ENCODE measurements at regions not wholly inside any gene's neighbourhood (a gene's known extent, or its start where the extent isn't known, plus 50 kb on each side); places are given as distances from the start of the nearest gene placed in this dataset.

DNA sequence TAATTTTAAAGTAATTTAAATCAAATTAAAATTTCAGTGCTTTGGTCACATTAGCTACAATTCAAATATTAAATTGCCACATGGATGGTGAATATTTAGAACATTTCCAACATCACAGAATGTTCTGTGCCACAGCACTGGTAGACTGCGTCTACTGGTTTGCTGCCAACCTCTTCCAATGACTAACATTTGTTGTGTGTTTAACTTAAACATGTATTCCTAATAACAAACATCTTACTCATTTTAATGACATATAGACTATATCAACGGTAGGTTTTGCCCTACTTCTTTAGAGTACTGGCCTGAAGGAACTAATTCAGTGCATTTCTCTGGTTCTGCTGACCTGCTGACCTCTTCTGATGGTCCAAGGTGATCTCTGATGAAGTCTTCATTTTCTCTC is 157.6 kb downstream of the DCK start:
- TF ChIP-seq, protein P1, sequence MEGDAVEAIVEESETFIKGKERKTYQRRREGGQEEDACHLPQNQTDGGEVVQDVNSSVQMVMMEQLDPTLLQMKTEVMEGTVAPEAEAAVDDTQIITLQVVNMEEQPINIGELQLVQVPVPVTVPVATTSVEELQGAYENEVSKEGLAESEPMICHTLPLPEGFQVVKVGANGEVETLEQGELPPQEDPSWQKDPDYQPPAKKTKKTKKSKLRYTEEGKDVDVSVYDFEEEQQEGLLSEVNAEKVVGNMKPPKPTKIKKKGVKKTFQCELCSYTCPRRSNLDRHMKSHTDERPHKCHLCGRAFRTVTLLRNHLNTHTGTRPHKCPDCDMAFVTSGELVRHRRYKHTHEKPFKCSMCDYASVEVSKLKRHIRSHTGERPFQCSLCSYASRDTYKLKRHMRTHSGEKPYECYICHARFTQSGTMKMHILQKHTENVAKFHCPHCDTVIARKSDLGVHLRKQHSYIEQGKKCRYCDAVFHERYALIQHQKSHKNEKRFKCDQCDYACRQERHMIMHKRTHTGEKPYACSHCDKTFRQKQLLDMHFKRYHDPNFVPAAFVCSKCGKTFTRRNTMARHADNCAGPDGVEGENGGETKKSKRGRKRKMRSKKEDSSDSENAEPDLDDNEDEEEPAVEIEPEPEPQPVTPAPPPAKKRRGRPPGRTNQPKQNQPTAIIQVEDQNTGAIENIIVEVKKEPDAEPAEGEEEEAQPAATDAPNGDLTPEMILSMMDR (IDR thresholded peaks at IDR 0.05; ENCODE audit: insufficient read depth, missing control alignments): no peak
- FAIRE-seq (no peak), DNase-seq (ENCODE audit: insufficient read length, low spot score) (no peak)

DNA sequence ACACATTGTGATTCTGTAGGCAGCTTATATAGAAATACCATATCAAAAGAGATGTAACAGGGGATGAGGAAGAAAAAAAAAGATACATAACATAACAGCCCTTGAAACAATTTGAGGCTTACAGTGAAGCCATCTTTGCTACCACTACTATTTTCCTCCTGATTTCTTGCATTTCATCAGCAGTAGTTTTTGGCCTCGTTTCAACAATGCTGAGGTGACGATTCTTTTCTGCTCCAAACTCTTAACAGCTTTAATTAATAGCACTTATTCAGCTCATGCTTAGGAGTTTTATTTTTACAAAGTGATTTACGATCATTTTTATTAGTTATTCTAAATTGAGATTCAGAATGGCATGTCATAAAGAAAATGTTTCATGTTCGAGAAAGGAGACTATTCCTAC is 163.2 kb downstream of the DCK start:
- TF ChIP-seq, protein P1 (IDR thresholded peaks at IDR 0.05; ENCODE audit: insufficient read depth, missing control alignments): no peak
- FAIRE-seq: no peak
- DNase-seq (ENCODE audit: insufficient read length, low spot score): no peak

DNA sequence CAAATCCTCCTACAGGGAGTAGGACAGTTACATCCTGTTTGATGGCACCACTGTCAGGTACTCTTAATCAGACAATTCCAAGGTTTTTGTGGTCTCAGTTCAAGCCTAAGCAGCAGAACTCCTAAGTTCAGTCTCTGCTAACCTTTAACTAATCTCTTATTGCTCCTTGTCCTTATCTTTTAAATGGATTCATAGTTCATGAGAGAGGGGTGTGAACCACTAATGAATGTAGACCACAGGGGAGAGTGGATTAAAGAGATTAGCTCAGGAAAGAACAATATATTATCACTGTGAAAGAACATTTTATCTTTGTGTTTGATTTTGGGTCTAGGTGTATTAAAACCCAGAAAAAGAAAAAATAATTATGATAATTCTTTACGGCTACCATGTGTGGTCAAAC is 168.9 kb downstream of the DCK start:
- TF ChIP-seq, protein P1 (IDR thresholded peaks at IDR 0.05; ENCODE audit: insufficient read depth, missing control alignments): no peak
- FAIRE-seq (no peak), DNase-seq (ENCODE audit: insufficient read length, low spot score) (no peak)

DNA sequence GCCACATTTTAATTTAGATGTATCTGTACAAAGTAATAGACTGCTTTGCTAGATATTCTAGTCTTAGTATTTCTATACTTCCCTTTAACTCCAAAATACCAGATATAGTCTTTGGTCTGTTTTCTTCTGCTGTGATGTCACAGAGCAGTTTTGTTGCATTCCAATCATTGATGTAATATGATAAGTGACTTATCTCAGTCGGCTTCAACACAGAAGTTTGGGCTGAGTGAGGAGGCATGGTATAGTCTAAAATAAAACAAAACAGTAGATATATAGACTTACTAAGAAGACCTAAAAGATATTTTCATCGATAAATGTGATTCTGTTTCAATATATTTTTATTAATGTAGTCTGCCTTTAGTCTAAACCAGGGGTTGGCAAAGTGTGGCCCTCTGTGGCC is 169.9 kb downstream of the DCK start:
- FAIRE-seq: no peak
- TF ChIP-seq, protein P1 (IDR thresholded peaks at IDR 0.05; ENCODE audit: insufficient read depth, missing control alignments): no peak
- DNase-seq (ENCODE audit: insufficient read length, low spot score): no peak

DNA sequence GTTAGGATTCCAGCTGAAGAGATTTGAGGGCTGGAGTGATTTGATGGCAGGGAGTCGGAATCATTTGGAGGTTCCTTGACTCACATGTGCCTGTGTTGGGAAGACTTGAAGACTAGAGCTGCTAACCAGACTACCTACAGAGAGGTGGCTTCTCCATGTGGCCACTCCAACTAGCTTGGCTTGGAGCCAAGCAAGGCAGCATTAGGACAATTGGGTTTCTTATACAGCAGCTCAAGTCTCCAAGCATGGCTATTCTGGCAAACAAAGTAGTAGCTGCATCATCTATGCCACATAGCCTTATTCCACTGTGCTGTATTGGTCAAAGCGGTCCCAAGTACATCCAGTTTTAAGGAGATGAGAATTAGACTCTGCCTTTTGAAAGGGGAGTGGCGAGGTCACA is 171.7 kb upstream of the SLC4A4 start:
- no peak for FAIRE-seq
- TF ChIP-seq, protein P1 (IDR thresholded peaks at IDR 0.05; ENCODE audit: insufficient read depth, missing control alignments): no peak
- no peak for DNase-seq (ENCODE audit: insufficient read length, low spot score)

DNA sequence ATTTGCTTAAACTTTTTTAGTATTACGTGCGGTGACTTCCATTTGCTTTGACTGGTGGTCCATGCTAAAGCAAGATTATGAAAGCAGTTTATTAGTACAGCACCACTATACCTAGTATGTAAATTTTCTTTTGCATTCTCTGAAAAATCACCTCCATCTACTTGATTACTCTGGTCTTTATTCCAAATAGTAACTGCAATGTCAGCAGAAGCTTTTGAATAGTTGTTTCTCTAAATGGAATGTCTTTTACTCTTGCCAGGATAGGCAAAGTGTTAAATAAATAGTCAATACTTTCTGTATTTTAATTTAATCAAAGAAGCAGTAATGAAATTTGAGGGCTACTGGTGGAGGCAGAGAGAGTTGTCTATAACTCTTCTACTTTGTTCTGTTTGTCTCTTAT is 167.2 kb upstream of the SLC4A4 start:
- TF ChIP-seq, protein P1 (IDR thresholded peaks at IDR 0.05; ENCODE audit: insufficient read depth, missing control alignments): no peak
- FAIRE-seq: no peak

DNA sequence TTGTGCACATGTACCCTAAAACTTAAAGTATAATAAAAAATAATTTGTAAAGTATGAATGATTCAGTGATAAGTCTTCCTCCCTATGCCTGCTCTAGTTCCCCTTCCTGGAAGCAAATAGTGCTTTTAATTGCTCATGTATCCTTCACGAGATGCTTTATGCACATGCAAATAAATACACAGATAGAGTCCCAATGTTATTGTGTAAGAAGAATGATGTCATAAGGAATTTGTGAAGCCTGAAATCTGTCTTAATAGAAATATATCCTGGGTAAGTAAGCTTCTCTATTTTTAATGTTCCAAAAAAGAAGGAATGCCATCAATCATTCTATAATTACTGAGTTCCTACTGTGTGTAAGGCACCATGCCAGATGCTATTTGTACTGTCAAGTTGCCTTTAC is 157.5 kb upstream of the SLC4A4 start:
- TF ChIP-seq, protein P1 (IDR thresholded peaks at IDR 0.05; ENCODE audit: insufficient read depth, missing control alignments): no peak
- DNase-seq (ENCODE audit: insufficient read length, low spot score) (no peak), FAIRE-seq (no peak)

More for the DNA sequence above, 167.2 kb upstream of the SLC4A4 start:
- no peak for DNase-seq (ENCODE audit: insufficient read length, low spot score)
